Neutrophil (primary cell): ENCODE measurements at regions not wholly inside any gene's neighbourhood (a gene's known extent, or its start where the extent isn't known, plus 50 kb on each side); places are given as distances from the start of the nearest gene placed in this dataset.
"Not testable (repeated sequence)": the region's sequence is repeated elsewhere in the genome, so short reads cannot be mapped to it uniquely, and the experiment has no call there.

Experiments used
- H3K27ac ChIP-seq: fragments of 200-600 bp; sonication (generic); 2 replicates; pipeline ENCODE4 v1.5.1; 2016; ENCODE audit warnings: mild to moderate bottlenecking, moderate library complexity
- H3K27me3 ChIP-seq: fragments of 200-600 bp; sonication (generic); 2 replicates; pipeline ENCODE4 v1.6.0; 2016; ENCODE audit warnings: mild to moderate bottlenecking
- H3K36me3 ChIP-seq: fragments of 200-600 bp; sonication (generic); 2 replicates; pipeline ENCODE4 v1.5.1; 2017
- H3K4me1 ChIP-seq, 2 experiments: fragments of 200-600 bp in 1 of 2; sonication (generic) in 1 of 2; 1 replicate in 1 of 2; 2 replicates in 1 of 2; pipeline versions ENCODE4 v1.5.1 to v1.6.1; 2013 to 2016; ENCODE audit warnings: low read depth in 1 of 2, low read length in 1 of 2, mild to moderate bottlenecking in 1 of 2, moderate library complexity in 1 of 2; ENCODE audit not compliant: control insufficient read depth in 1 of 2, insufficient read depth in 1 of 2
- H3K4me3 ChIP-seq, 2 experiments: fragments of 200-600 bp in 1 of 2; sonication (generic) in 1 of 2; 1 replicate in 1 of 2; 2 replicates in 1 of 2; pipeline ENCODE4 v1.5.1; 2013 to 2016; ENCODE audit warnings: low read depth in 1 of 2, low read length in 1 of 2, mild to moderate bottlenecking in 1 of 2, moderate library complexity in 1 of 2
- H3K9me3 ChIP-seq: fragments of 200-600 bp; sonication (generic); 2 replicates; pipeline ENCODE4 v1.5.1; 2016
- CTCF ChIP-seq: fragments of 200-600 bp; sonication (generic); IDR thresholded peaks from 2 replicates; pipeline ENCODE4 v1.5.1; 2016; ENCODE audit warnings: antibody characterized with exemption

- Histone ChIP-seq H3K9me3 (no peaks in the 10 kb centered on the region), H3K27me3 (no peaks in the 10 kb centered on the region), H3K4me3 (no peak overlapping the region), H3K36me3 (no peaks in the 10 kb centered on the region), H3K27ac (no peak overlapping the region), H3K4me1 (no peaks in the 10 kb centered on the region)
- TF ChIP-seq CTCF, result no peak
These were observed 107.9 kb upstream of the ATL2 start for GRCh38 chr2:38484957-38485356.

- H3K27ac ChIP-seq, result no peak overlapping the region
- no peak overlapping the region for H3K4me3 ChIP-seq
- TF ChIP-seq CTCF, result no peak
- H3K4me1 ChIP-seq, result no peaks in the 10 kb centered on the region
- H3K9me3 ChIP-seq, result no peaks in the 10 kb centered on the region
- no peaks in the 10 kb centered on the region for H3K27me3 ChIP-seq
- H3K36me3 ChIP-seq, result no peaks in the 10 kb centered on the region
These were observed 106.9 kb upstream of the ATL2 start for GRCh38 chr2:38483776-38484501.

- not testable (repeated sequence) for H3K4me1 ChIP-seq, H3K27me3 ChIP-seq, H3K4me3 ChIP-seq, H3K9me3 ChIP-seq, H3K36me3 ChIP-seq, H3K27ac ChIP-seq
These were observed 105.6 kb upstream of the ATL2 start for GRCh38 chr2:38482710-38483109.

GRCh38 chr2:38480617-38481016 is 103.5 kb upstream of the ATL2 start:
- Histone ChIP-seq H3K4me1 (no peaks in the 10 kb centered on the region), H3K27ac (no peak overlapping the region), H3K9me3 (no peaks in the 10 kb centered on the region), H3K4me3 (no peak overlapping the region), H3K36me3 (no peaks in the 10 kb centered on the region), H3K27me3 (no peaks in the 10 kb centered on the region)
- no peak for TF ChIP-seq CTCF

- Histone ChIP-seq H3K4me1 (no peaks in the 10 kb centered on the region), H3K27ac (no peak overlapping the region), H3K9me3 (no peaks in the 10 kb centered on the region), H3K27me3 (no peaks in the 10 kb centered on the region), H3K4me3 (no peak overlapping the region), H3K36me3 (no peaks in the 10 kb centered on the region)
- TF ChIP-seq CTCF, result no peak
These were observed 99.9 kb upstream of the ATL2 start for GRCh38 chr2:38477006-38477405.

- no peaks in the 10 kb centered on the region for H3K9me3 ChIP-seq
- no peaks in the 10 kb centered on the region for H3K4me1 ChIP-seq
- no peak for TF ChIP-seq CTCF
- H3K27ac ChIP-seq, result no peak overlapping the region
- no peaks in the 10 kb centered on the region for H3K36me3 ChIP-seq
- H3K4me3 ChIP-seq, result no peak overlapping the region
- H3K27me3 ChIP-seq, result no peaks in the 10 kb centered on the region
These were observed 98.5 kb upstream of the ATL2 start for GRCh38 chr2:38475567-38475881.
